ENCODE measurements at regions not wholly inside any gene's neighbourhood (a gene's known extent, or its start where the extent isn't known, plus 50 kb on each side); places are given as distances from the start of the nearest gene placed in this dataset.

DNA sequence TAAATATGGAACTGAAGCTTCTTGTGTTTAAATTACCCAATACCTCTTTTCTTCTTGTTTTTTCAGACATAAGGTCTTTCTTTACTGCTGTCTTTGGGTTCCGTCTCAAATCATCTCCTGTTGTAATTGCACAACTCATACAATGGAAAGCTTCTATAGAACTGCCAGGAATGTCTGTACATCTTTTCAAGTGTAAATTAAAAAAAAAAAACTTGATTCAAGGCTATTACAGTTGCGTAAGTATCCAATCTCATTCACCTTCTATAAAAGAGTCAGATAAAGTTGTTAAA is 243.5 kb downstream of the ICE1 start:
- H3K9ac ChIP-seq (replicated peaks; ENCODE audit: extremely low read depth, insufficient read depth, low read length), result no peak overlapping the region
- no peak for TF ChIP-seq JUN (IDR thresholded peaks at IDR 0.05; ENCODE audit: borderline replicate concordance, insufficient read depth, insufficient read length, low read depth)
- TF ChIP-seq FOS (IDR thresholded peaks at IDR 0.05; ENCODE audit: borderline replicate concordance, insufficient read depth, low read length), result no peak
- TF ChIP-seq POLR2AphosphoS5 (IDR thresholded peaks at IDR 0.05; ENCODE audit: insufficient read depth, low read depth, low read length), result no peak
- TF ChIP-seq MYC (IDR thresholded peaks at IDR 0.05; ENCODE audit: low read depth, low read length), result no peak
- TF ChIP-seq GATA2 (IDR thresholded peaks at IDR 0.05; ENCODE audit: insufficient read depth, insufficient read length, low read depth, low read length), result no peak
- TF ChIP-seq, protein P1, sequence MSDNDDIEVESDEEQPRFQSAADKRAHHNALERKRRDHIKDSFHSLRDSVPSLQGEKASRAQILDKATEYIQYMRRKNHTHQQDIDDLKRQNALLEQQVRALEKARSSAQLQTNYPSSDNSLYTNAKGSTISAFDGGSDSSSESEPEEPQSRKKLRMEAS (IDR thresholded peaks at IDR 0.05; ENCODE audit: insufficient read depth, insufficient read length), result no peak
- TF ChIP-seq, protein P2, sequence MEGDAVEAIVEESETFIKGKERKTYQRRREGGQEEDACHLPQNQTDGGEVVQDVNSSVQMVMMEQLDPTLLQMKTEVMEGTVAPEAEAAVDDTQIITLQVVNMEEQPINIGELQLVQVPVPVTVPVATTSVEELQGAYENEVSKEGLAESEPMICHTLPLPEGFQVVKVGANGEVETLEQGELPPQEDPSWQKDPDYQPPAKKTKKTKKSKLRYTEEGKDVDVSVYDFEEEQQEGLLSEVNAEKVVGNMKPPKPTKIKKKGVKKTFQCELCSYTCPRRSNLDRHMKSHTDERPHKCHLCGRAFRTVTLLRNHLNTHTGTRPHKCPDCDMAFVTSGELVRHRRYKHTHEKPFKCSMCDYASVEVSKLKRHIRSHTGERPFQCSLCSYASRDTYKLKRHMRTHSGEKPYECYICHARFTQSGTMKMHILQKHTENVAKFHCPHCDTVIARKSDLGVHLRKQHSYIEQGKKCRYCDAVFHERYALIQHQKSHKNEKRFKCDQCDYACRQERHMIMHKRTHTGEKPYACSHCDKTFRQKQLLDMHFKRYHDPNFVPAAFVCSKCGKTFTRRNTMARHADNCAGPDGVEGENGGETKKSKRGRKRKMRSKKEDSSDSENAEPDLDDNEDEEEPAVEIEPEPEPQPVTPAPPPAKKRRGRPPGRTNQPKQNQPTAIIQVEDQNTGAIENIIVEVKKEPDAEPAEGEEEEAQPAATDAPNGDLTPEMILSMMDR (IDR thresholded peaks at IDR 0.05; ENCODE audit: extremely low read depth in 1 of 2, insufficient read depth in 1 of 2, low read depth in 1 of 2, low read length in 2 of 2), result no peak
- no peak for TF ChIP-seq POLR2A (IDR thresholded peaks at IDR 0.05; ENCODE audit: low read depth, low read length)
- TF ChIP-seq EZH2 (IDR thresholded peaks at IDR 0.05; ENCODE audit: borderline replicate concordance, low read depth, low read length, severe bottlenecking), result no peak
- H3K9me3 ChIP-seq (replicated peaks; ENCODE audit: control insufficient read depth, insufficient read depth, low read length), result peaks cover 10% of the 10 kb centered on the region
- dilution Hi-C loops (cut with MboI; ENCODE audit: extremely low pct_ligation_motif_present, low sequenced_read_pairs) (no loop called here), intact Hi-C loops (cut with micrococcal nuclease) (no loop called here)
- H2AFZ ChIP-seq (ENCODE audit: low read depth, low read length), result no peak overlapping the region
- DNase-seq (ENCODE audit: low read depth, low spot score) (no peak), FAIRE-seq (no peak)
- H3K4me2 ChIP-seq (ENCODE audit: insufficient read depth, low read length), result no peak overlapping the region
- BruUV-seq (replicated peaks), result no TSS peak
- H3K27me3 ChIP-seq (ENCODE audit: control insufficient read depth in 2 of 2, insufficient read depth in 2 of 2, low read length in 2 of 2), result no peaks in the 10 kb centered on the region
- no peaks in the 10 kb centered on the region for H3K79me2 ChIP-seq (ENCODE audit: control insufficient read depth, insufficient read depth, low read length)
- no peak overlapping the region for H3K4me3 ChIP-seq (replicated peaks in 1 of 3; ENCODE audit: insufficient read depth in 1 of 3, low read depth in 1 of 3, low read length in 3 of 3)
- H4K20me1 ChIP-seq (replicated peaks; ENCODE audit: control insufficient read depth, extremely low read depth, insufficient read depth, low read length), result no peaks in the 10 kb centered on the region
- H3K9me1 ChIP-seq (replicated peaks; ENCODE audit: control insufficient read depth, extremely low read depth, insufficient read depth, low read length), result no peaks in the 10 kb centered on the region
- POLR2A ChIA-PET, result no interaction called here
- no peaks in the 10 kb centered on the region for H3K4me1 ChIP-seq (ENCODE audit: control insufficient read depth, extremely low read depth, insufficient read depth, low read length)
- CTCF ChIA-PET, result no interaction called here
- H3K36me3 ChIP-seq (ENCODE audit: control insufficient read depth in 2 of 2, extremely low read depth in 1 of 2, insufficient read depth in 2 of 2, low read length in 2 of 2), result no peaks in the 10 kb centered on the region
- no peak overlapping the region for H3K27ac ChIP-seq (ENCODE audit: insufficient read depth, low read depth, low read length)
